Activated CD4-positive, alpha-beta T cell treated with anti-CD3 and anti-CD28 coated beads, Interleukin-10, Interleukin-2, amounts not matched to agents 100 ng/mL and 50 ng/mL, durations not matched to agents 16 hours and 8 hours (primary cell): ENCODE measurements at regions not wholly inside any gene's neighbourhood (a gene's known extent, or its start where the extent isn't known, plus 50 kb on each side); places are given as distances from the start of the nearest gene placed in this dataset.

Experiments used
- DNase-seq: peaks from one replicate; pipeline ENCODE4 v3.0.0-alpha.2; 2020

DNA sequence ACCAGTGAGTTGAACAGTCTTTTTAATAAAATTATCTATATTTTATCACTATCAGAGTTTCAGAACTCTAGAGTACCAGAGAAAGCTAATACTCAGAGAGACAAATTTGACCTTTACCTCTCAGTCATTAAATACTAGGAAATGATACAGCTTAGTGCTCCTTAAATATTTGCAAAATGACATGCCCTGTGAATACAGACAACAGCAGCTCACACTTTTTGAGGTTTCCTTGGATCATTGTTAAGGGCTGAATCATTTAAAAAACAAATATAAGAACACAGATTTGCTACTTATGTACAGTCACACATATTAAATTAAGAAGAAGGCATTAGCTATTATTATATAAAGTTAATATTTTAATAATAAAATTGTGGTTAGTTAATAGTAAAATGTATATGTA, 1158.7 kb upstream of the EYS start:
- no peak for DNase-seq

DNA sequence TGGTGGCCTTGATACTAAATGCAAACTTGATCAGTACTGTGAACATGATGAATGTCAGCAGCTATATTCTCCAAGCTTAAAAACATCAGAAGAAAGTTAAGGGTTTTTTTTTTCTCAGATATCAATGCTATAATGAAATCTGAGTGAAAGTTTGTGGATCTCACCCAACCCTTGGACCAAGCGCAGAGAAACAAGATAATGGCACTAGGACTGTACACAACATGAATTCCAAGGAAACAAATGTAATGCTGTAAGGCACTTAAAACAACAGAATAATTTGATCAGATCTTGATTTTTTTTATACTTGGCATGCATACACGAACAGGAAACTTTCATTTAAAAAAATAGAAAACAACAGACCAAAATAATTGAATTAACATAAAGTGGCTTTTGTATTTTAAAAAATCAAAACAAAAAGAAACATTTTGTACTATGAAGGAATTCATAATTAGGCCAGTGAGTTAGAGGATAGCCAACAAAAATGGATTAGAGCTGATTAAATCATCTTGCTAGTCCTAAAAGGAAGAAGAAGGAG, 1154.0 kb upstream of the EYS start:
- DNase-seq = no peak

GRCh38 chr6:66860328-66860727, 1153.3 kb upstream of the EYS start:
- DNase-seq = no peak

DNA sequence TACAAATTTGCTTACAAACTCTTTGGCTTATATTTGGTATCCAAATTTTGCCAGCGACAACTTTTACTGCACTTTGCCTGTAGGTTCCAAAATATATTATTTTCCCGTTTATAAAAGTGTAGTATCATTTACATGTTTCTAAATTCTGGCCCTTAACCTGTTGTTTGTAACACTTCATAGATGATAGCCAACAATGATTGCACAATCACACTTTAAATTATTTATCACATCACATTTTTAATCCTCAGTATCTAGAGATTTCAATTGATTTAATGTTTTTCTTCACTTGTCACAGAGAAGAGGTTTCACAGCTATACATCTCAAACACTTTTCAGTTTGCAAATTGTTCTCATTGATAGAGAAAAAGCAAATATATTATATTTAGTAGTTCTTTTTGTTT, 1151.2 kb upstream of the EYS start:
- DNase-seq = no peak

DNA sequence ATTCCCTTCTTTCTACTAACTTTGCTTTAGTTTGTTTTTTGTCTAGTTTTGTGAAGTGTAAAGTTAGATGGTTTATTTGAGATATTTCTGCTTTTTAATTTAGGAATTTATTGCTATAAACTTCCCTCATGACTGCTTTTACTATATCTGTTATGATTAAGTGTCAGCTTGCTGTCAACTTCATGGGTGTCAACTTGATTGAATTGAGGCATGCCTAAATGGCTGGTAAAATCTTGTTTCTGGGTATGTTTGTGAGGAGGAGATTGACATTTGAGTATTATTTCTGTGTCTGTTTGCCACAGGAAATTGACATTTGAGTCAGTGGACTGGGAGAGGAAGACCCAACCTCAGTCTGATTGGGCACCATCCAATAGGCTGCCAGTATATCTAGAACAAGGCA, 1147.0 kb upstream of the EYS start:
- DNase-seq = no peak

GRCh38 chr6:66851930-66852329, 1144.9 kb upstream of the EYS start:
- no peak for DNase-seq

DNA sequence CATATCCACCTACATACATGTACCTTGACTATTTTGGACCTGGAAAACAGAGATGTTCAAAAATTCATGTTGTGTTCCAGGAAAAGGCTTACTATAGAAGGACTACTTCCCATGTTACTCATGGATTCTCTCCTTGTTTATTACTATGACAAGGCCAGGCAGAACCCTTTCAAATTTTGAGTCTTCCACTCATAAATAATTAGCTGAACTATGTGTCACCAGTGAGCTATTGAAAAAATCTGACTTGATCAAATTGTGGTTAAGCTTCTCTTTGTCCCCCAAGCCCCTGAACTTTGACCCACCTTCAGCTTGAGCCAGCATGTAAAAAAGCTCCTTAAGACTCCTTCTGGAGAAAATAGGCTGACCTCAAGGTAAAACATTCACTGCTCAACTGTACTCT, 1142.8 kb upstream of the EYS start:
- DNase-seq = no peak

GRCh38 chr6:66848244-66848953, 1141.4 kb upstream of the EYS start:
- DNase-seq = no peak

DNA sequence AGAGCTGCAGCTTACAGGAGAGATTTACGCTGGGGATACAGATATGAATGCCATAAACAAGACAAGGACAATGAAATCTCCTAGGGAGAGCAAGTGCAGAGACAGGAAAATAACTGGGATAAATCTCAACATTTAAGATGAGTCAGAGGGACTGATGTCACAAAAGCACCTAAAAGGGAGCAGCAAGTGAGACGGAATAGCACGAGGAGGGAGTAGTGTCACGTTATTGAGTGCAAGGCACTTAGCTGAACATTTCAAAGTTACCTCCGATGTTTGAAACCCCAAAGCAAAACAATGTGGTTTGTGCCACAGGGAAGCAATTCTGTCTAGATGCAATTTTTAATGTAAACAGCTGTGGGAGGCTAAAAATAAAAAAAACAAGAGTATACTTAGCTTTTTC, 1131.7 kb upstream of the EYS start:
- no peak for DNase-seq

- no peak for DNase-seq
Observed at GRCh38 chr6:66825539-66825938, 1118.5 kb upstream of the EYS start.

GRCh38 chr6:66814156-66814555, 1107.1 kb upstream of the EYS start:
- DNase-seq = no peak

DNA sequence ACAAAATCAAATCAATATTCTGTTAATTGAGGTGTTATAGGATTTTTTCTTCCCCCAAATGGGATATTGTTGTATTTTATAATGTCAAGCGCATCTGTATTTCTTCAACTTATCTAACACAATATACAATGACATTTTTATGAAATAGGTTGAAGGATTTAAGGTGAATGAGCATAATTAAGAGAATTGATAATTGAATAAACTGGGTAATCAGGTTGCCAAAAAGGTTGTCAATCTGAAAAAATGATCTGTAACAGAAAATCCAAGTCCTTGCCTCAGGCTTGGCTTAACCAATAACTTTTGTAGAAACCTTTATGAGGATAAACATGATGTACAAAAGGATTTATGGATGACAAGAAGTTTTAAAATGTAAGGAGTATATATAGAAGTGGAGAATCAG, 1101.7 kb upstream of the EYS start:
- no peak for DNase-seq

GRCh38 chr6:66796987-66797386, 1090.0 kb upstream of the EYS start:
- no peak for DNase-seq

- no peak for DNase-seq
Observed at GRCh38 chr6:66788579-66788978, 1081.6 kb upstream of the EYS start.

DNA sequence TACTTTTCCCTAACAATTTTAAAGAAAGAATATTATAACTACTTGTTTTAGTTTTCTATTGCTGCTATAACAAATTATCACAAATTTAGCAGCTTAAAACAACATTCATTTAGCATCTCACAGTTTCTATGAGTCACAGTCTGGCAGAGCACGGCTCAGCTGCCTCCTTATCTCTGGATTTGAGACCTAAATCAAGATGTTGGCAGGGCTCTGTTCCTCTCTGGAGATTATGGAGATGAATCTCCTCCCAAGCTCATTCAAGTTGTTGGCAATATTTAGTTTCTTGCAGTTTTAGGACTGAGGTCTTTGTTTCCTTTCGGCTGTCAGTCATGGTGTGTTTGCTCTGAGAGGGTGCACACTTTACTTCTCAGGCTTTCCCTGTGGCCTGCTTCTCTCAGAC, 1065.8 kb upstream of the EYS start:
- DNase-seq = no peak

DNA sequence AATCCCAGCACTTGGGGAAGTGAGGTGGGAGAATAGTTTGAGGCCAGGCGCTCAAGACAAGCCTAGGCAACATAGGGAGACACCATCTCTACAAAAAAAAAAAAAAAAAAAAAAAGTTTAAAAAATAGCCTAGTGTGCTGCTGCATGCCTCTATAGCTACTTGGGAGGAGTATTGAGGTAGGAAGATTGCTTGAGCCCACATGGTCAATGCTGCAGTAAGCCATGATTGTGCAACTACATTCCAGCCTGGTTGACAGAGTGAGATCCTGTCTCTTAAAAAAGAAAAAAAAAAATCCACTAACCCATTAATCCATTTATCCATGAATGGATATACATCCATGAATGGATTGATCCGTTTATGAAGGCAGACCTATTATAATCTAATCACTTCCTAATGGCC, 1064.6 kb upstream of the EYS start:
- DNase-seq = no peak

- no peak for DNase-seq
Observed at GRCh38 chr6:66751630-66752029, 1044.6 kb upstream of the EYS start.

GRCh38 chr6:66740346-66740745, 1033.3 kb upstream of the EYS start:
- no peak for DNase-seq

DNA sequence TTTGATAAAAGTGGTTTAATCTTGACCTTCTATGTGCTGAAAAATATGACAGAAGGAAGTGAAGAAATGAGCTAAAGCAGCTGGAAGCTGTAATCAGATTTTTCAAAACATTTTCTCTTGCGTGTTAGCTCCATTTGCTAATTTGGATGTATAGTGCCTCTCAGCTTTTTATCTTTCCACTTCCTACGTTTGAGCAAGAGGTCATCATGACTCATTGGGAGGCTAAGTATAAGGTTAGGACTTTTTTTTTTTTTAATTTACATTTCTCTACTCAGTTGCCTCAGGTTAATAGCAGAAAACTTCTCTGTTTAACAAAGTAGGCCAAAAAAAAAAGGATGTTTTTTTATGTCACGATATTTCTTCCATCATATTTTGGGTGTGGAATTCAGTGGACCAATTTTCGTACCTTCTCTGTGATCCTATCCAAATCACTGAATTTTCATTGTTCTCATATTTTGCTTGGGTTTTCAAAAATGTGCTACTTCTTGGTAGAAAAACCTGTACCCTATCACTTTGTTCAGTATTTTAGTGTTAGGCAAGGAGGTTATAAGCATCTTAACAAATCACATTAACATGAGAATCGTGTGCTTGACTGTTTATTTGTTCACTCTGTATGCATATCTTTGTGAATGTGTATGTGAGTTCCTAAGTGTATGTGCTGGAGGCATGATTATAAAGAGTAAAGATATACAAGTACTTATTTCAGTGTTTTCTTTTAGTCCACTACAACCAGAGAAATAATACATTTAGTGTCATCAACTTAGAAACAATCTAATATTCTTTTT, 1028.3 kb upstream of the EYS start:
- DNase-seq = no peak

DNA sequence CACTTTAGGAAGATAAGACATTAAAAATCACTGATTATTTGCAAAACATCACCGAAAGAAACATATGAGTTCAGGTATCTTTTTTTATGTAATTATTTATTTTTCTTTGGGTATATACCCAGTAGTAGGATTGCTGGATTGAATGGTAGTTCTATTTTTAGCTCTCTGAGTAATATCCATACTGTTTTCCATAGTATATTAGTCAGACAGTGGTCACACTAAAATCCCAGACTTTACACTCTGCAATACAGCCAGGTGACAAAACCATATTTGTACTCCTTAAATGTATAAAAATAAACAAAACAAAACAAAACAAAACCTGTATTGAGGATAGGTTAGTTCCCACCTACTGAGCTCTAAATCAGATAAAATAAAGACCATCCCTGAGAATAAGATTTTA, 1024.3 kb upstream of the EYS start:
- DNase-seq = no peak

DNA sequence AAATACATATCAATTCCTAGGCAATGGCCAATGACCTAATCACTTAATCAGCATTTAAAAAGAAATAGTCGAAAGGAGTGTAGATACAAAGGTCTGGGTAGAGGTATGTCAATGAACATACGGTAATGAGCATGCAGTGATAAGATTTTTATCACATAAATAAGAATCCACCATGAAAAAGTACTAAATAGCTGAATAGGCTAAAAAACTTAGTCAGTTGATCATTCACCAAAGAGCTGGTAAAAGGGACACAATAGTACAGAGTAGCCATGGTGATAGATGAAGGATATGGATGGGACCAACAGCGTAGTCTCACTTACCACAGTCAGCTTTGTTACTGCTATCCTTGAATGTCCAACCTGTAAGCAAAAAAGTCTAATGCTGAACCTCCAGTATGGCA, 1018.6 kb upstream of the EYS start:
- no peak for DNase-seq

DNA sequence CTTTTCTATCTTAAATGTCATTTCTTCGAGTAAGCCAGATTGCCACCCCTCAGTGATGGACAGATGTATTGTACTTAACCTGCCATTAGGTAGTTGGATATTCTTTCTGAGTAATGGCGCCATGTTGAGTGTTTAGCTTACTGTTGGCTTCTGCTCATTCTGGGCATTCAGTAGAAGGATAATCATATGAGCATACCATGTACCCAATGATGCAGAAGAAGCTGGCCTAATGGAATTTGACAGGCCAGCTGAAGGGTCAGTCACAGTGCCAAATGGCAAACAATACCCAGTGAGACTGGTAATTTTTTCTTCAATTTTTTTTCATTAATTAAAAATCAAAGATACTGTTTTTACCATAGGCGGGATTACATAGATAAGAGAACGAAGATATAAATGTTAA, 1010.8 kb upstream of the EYS start:
- no peak for DNase-seq

GRCh38 chr6:66699385-66699784, 992.4 kb upstream of the EYS start:
- no peak for DNase-seq

DNA sequence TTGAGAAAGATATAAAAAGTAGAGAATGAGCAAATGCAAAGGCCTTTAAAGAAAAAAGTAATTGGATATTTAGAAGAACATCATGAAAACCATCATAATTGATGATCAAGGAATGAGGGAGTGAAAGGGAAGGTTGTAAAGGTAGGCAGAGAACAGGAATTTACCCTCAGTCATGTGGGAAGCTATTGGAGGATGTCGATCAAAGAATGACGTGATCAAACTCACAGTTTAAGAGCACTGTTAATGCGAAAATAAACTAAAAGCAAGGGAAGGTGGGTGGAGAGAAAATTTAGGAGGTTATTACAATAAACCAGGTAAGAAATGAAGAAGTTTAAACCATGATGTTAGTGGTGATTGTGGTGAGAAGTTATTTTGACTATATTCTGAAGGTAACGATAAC, 982.6 kb upstream of the EYS start:
- DNase-seq = no peak
